Lung (tissue), 11 donors: ENCODE measurements at regions not wholly inside any gene's neighbourhood (a gene's known extent, or its start where the extent isn't known, plus 50 kb on each side); places are given as distances from the start of the nearest gene placed in this dataset.

Experiments used
- ATAC-seq: fragments of 200-7000 bp; cut with Tn5 transposase; one replicate; pipeline ENCODE4 v1.9.1; 2020; ENCODE audit warnings: moderate number of reproducible peaks; ENCODE audit not compliant: insufficient read depth, low FRiP score
- DNase-seq, 3 donors: peaks; one replicate each; pipeline ENCODE4 v3.0.0-alpha.2; 2013 to 2017
- H3K27ac ChIP-seq, 2 donors: one replicate each; pipeline ENCODE4 v1.5.1; 2013; ENCODE audit warnings: mild to moderate bottlenecking in 2 of 2, moderate library complexity in 2 of 2, control low read depth in 1 of 2, inconsistent platforms in 1 of 2, low read depth in 1 of 2, low read length in 1 of 2
- H3K27me3 ChIP-seq, 3 donors: one replicate each; pipeline ENCODE4 v1.5.1; 2013; ENCODE audit warnings: low read length in 2 of 3; ENCODE audit not compliant: control insufficient read depth in 3 of 3, insufficient read depth in 3 of 3
- H3K36me3 ChIP-seq, 4 donors: one replicate each; pipeline ENCODE4 v1.5.1; 2013; ENCODE audit warnings: low read length in 4 of 4, mild to moderate bottlenecking in 1 of 4, moderate library complexity in 1 of 4; ENCODE audit not compliant: control insufficient read depth in 4 of 4, insufficient read depth in 4 of 4
- H3K4me1 ChIP-seq, 5 donors: one replicate each; pipeline ENCODE4 v1.5.1; 2013; ENCODE audit warnings: low read length in 5 of 5, mild to moderate bottlenecking in 2 of 5, moderate library complexity in 1 of 5; ENCODE audit not compliant: control insufficient read depth in 5 of 5, insufficient read depth in 5 of 5
- H3K4me3 ChIP-seq: one replicate; pipeline ENCODE4 v1.5.1; 2013; ENCODE audit warnings: mild to moderate bottlenecking, control low read depth, moderate library complexity
- H3K9ac ChIP-seq, 2 donors: one replicate each; pipeline ENCODE4 v1.5.1; 2013; ENCODE audit warnings: low read length in 2 of 2, control low read depth in 1 of 2; ENCODE audit not compliant: insufficient read depth in 1 of 2
- H3K9me3 ChIP-seq, 4 donors: one replicate each; pipeline ENCODE4 v1.5.1; 2013; ENCODE audit warnings: low read length in 3 of 4, mild to moderate bottlenecking in 1 of 4, moderate library complexity in 1 of 4; ENCODE audit not compliant: control insufficient read depth in 4 of 4, insufficient read depth in 3 of 4
- CTCF ChIP-seq: IDR thresholded peaks from 2 replicates; pipeline ENCODE4 v1.5.1; 2012; ENCODE audit warnings: mild to moderate bottlenecking; ENCODE audit errors: control extremely low read depth, extremely low read depth
- WGBS, 2 donors: extraction: QIAGEN DNeasy Blood & Tissue Kit; methylation state at CpG; one replicate each; pipeline ENCODE4 v1.1.7; 2013; 5-methylcytosine and 5-hydroxymethylcytosine counted together
- donor health status: control.
- donor health status: control.
- donor health status: Bipolar disorder and iron deficiency.
- donor health status: healthy.
- donor health status: DM: yes; HTN: yes; CAD: no.

DNA sequence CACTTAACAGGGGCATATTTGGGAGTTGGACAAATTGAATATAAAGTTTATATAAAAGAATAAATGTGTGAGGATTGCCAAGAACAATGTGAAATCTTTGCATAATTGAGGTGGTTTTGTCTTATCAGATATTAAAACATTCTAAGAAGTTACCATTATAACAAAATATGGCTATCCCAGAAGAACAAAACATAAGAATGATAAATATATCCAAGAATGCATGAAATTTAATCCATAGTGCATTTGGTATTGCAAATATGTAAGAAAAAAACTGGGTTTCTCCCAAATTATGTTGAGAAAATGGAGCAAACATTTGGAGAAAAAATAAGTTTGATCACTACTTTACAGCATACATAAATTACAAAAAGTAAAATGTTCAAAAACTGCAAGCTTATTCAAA lies 562.4 kb downstream of the RNF144A start:
- DNase-seq (no peak), ATAC-seq (no peak)
- Histone ChIP-seq H3K4me3 (no peak overlapping the region), H3K27me3 (no peaks in the 10 kb centered on the region), H3K9me3 (peaks cover 0 to 2% (median 0%) of the 10 kb centered on the region in 4 donors), H3K9ac (no peak overlapping the region), H3K4me1 (no peaks in the 10 kb centered on the region), H3K36me3 (no peaks in the 10 kb centered on the region), H3K27ac (no peak overlapping the region)
- TF ChIP-seq CTCF: no peak

DNA sequence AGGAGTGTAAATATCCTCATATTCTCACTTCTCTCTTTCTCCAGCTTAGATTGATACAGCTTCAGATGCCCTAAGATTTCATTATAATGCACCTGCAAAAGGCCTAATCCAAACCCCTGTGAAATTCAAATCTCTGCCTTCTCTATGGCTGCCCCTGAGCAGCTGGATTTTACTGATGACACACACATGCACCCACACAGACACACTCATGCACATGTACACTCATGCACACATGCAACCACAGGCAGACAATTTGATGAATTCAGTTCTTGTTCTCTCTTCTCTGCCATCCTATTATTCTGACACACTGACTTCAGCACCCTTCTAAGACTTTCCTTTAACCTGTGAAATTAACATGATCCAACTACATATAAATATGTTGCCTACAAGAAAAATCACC lies 563.2 kb downstream of the RNF144A start:
- no peak for DNase-seq

DNA sequence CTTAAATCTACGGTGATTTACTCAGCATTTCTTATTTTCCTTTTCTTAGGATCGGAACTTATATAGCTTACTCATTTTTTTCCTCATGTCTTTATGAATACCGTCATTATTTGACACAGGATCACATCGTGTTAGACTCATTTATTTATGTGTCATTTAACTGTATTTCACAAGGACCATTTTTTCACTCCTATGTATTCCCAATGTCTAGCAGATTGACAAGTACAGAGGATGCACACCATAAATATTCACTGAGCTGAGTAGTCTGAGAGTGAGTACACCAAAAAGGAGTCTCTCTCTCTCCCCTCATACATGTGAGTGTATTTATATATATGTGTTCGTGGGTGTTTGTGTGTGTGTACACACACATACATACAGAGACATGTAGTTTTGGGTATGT lies 573.5 kb downstream of the RNF144A start:
- Histone ChIP-seq H3K27ac (no peak overlapping the region), H3K4me1 (no peaks in the 10 kb centered on the region), H3K27me3 (no peaks in the 10 kb centered on the region), H3K9ac (no peak overlapping the region), H3K9me3 (no peaks in the 10 kb centered on the region), H3K4me3 (no peak overlapping the region), H3K36me3 (no peaks in the 10 kb centered on the region)
- ATAC-seq (no peak), DNase-seq (no peak)
- TF ChIP-seq CTCF: no peak
- WGBS, 2 donors: 80 to 89% methylated on average over 5 of the region's 5 CpGs

More for the DNA sequence above, 563.2 kb downstream of the RNF144A start:
- ATAC-seq: no peak
- H3K4me1 ChIP-seq: no peaks in the 10 kb centered on the region
- H3K27me3 ChIP-seq: no peaks in the 10 kb centered on the region
- no peak overlapping the region for H3K4me3 ChIP-seq
- no peak for TF ChIP-seq CTCF
- no peak overlapping the region for H3K27ac ChIP-seq
- no peak overlapping the region for H3K9ac ChIP-seq
- H3K36me3 ChIP-seq: no peaks in the 10 kb centered on the region
- no peaks in the 10 kb centered on the region for H3K9me3 ChIP-seq

- Histone ChIP-seq H3K36me3 (no peaks in the 10 kb centered on the region), H3K4me3 (no peak overlapping the region), H3K9me3 (no peaks in the 10 kb centered on the region), H3K27ac (no peak overlapping the region), H3K27me3 (no peaks in the 10 kb centered on the region), H3K4me1 (no peaks in the 10 kb centered on the region), H3K9ac (no peak overlapping the region)
- ATAC-seq: no peak
- DNase-seq: no peak
- no peak for TF ChIP-seq CTCF
- WGBS, 2 donors: 88 to 91% methylated on average over 1 of the region's 1 CpG
These were observed 575.5 kb downstream of the RNF144A start for GRCh38 chr2:7492719-7493118.
